IMR-90 (cell line): ENCODE measurements at regions not wholly inside any gene's neighbourhood (a gene's known extent, or its start where the extent isn't known, plus 50 kb on each side); places are given as distances from the start of the nearest gene placed in this dataset.

Source experiments
- ATAC-seq: fragments of 200-7000 bp; cut with Tn5 transposase; 2 replicates; pipeline ENCODE4 v1.9.1; 2020; ENCODE audit warnings: low read depth, mild to moderate bottlenecking, moderate library complexity
- BruUV-seq: library from RNA; stranded (reverse); fragments of 400-500 nt; replicated peaks from 2 replicates; lab custom pipeline; 2021; lab: Mats Ljungman, UMichigan
- CTCF ChIA-PET: fragments of 300-600 bp; formaldehyde crosslinking; extraction: SDS; loops from one replicate; lab custom pipeline; 2021; ENCODE audit warnings: antibody characterized with exemption; lab: Yijun Ruan, JAX
- POLR2A ChIA-PET: fragments of 300-600 bp; sonication (Branson Sonifier 250); formaldehyde crosslinking; loops from one replicate; lab custom pipeline; 2022; ENCODE audit warnings: antibody characterized with exemption; ENCODE audit not compliant: unreplicated experiment; lab: Charles Lee
- DNase-seq: peaks from one replicate; pipeline ENCODE4 v3.0.0; 2013
- H2AFZ ChIP-seq: replicated peaks from 2 replicates; pipeline ENCODE3; 2013; ENCODE audit warnings: low read length, mild to moderate bottlenecking; ENCODE audit not compliant: poor library complexity
- H2AK5ac ChIP-seq: 2 replicates; pipeline ENCODE4 v1.6.1; 2013; ENCODE audit warnings: low read depth, low read length, inconsistent platforms
- H2AK9ac ChIP-seq: replicated peaks from 2 replicates; pipeline ENCODE3; 2013; ENCODE audit warnings: mild to moderate bottlenecking, low read depth, low read length, moderate library complexity; ENCODE audit not compliant: poor library complexity
- H2BK120ac ChIP-seq: 2 replicates; pipeline ENCODE4 v1.6.1; 2013; ENCODE audit warnings: low read depth, low read length, inconsistent platforms
- H2BK15ac ChIP-seq: 3 replicates; pipeline ENCODE4 v1.6.1; 2013; ENCODE audit warnings: low read depth, low read length, inconsistent platforms
- H2BK20ac ChIP-seq: 2 replicates; pipeline ENCODE4 v1.6.1; 2013; ENCODE audit warnings: low read depth, mild to moderate bottlenecking, inconsistent platforms, low read length, moderate library complexity
- H2BK5ac ChIP-seq: 2 replicates; pipeline ENCODE4 v1.6.1; 2013; ENCODE audit warnings: mild to moderate bottlenecking, low read depth, low read length, inconsistent platforms; ENCODE audit not compliant: poor library complexity, severe bottlenecking
- H3K14ac ChIP-seq: replicated peaks from 2 replicates; pipeline ENCODE4 v1.6.1; 2013; ENCODE audit warnings: low read depth, low read length, inconsistent platforms
- H3K18ac ChIP-seq: 2 replicates; pipeline ENCODE4 v1.6.1; 2013; ENCODE audit warnings: low read depth, low read length, control low read depth
- H3K23ac ChIP-seq: 2 replicates; pipeline ENCODE4 v1.6.1; 2013; ENCODE audit warnings: low read depth, low read length, inconsistent platforms
- H3K27ac ChIP-seq: 2 replicates; pipeline ENCODE4 v1.5.1; 2013; ENCODE audit warnings: mild to moderate bottlenecking, control low read depth, low read length; ENCODE audit not compliant: insufficient read depth
- H3K27me3 ChIP-seq: 2 replicates; pipeline ENCODE4 v1.6.1; 2013; ENCODE audit warnings: low read length; ENCODE audit not compliant: control insufficient read depth, insufficient read depth
- H3K36me3 ChIP-seq: 2 replicates; pipeline ENCODE4 v1.6.1; 2013; ENCODE audit warnings: low read length, mixed read lengths; ENCODE audit not compliant: control insufficient read depth, insufficient read depth
- H3K4ac ChIP-seq: 2 replicates; pipeline ENCODE4 v1.6.1; 2013; ENCODE audit warnings: low read depth, low read length, inconsistent platforms
- H3K4me1 ChIP-seq: 2 replicates; pipeline ENCODE4 v1.6.1; 2013; ENCODE audit warnings: low read length, mixed read lengths; ENCODE audit not compliant: control insufficient read depth, insufficient read depth
- H3K4me2 ChIP-seq: 2 replicates; pipeline ENCODE4 v1.6.1; 2013; ENCODE audit warnings: low read depth, mild to moderate bottlenecking, control low read depth, low read length, moderate library complexity
- H3K4me3 ChIP-seq: 2 replicates; pipeline ENCODE4 v1.5.1; 2013; ENCODE audit warnings: low read depth, mild to moderate bottlenecking, control low read depth, low read length, moderate library complexity; ENCODE audit not compliant: insufficient read depth
- H3K56ac ChIP-seq: 2 replicates; pipeline ENCODE4 v1.6.1; 2013; ENCODE audit warnings: low read length, inconsistent platforms; ENCODE audit not compliant: insufficient read depth; ENCODE audit errors: extremely low read depth
- H3K79me1 ChIP-seq, 2 experiments: 2 replicates each; pipeline ENCODE4 v1.6.1; 2013; ENCODE audit warnings: low read length in 2 of 2, inconsistent platforms in 1 of 2, low read depth in 1 of 2
- H3K9ac ChIP-seq: 2 replicates; pipeline ENCODE4 v1.6.1; 2013; ENCODE audit warnings: low read depth, low read length, control low read depth
- H3K9me1 ChIP-seq: 2 replicates; pipeline ENCODE4 v1.6.1; 2013; ENCODE audit warnings: low read length, inconsistent platforms; ENCODE audit not compliant: insufficient read depth
- H3K9me3 ChIP-seq: 2 replicates; pipeline ENCODE4 v1.6.1; 2013; ENCODE audit warnings: low read length; ENCODE audit not compliant: control insufficient read depth, insufficient read depth
- H4K20me1 ChIP-seq: 2 replicates; pipeline ENCODE4 v1.6.1; 2013; ENCODE audit warnings: low read length, inconsistent platforms; ENCODE audit not compliant: insufficient read depth
- H4K5ac ChIP-seq: 2 replicates; pipeline ENCODE4 v1.6.1; 2013; ENCODE audit warnings: mild to moderate bottlenecking, low read depth, low read length, control low read depth
- H4K8ac ChIP-seq, 2 experiments: 2 replicates each; pipeline ENCODE4 v1.6.1; 2013; ENCODE audit warnings: low read depth in 2 of 2, low read length in 2 of 2, control low read depth in 1 of 2, inconsistent platforms in 1 of 2
- H4K91ac ChIP-seq: 2 replicates; pipeline ENCODE4 v1.6.1; 2013; ENCODE audit warnings: low read depth, low read length, inconsistent platforms; ENCODE audit not compliant: insufficient read depth
- NFE2L2 ChIP-seq: fragments of 150-350 bp; IDR thresholded peaks from 2 replicates; pipeline ENCODE4 v1.6.1; 2016; ENCODE audit warnings: low read depth, mild to moderate bottlenecking, low read length
- POLR2A ChIP-seq: IDR thresholded peaks from 2 replicates; pipeline ENCODE4 v1.6.1; 2012; ENCODE audit warnings: mild to moderate bottlenecking, low read depth, low read length
- WGBS, 2 experiments: methylation state at CpG; one replicate each; pipeline versions ENCODE4 v1.1.5 to v1.1.7; 2013; ENCODE audit warnings: missing lambda C conversion rate in 2 of 2; ENCODE audit not compliant: insufficient read length in 1 of 2; ENCODE audit errors: extremely low coverage in 2 of 2; 5-methylcytosine and 5-hydroxymethylcytosine counted together
- dilution Hi-C: fragments of 300-500 bp; cut with HindIII; formaldehyde crosslinking; loops from one replicate; pipeline ENCODE4 v1.14.3; 2018; ENCODE audit warnings: low sequenced_read_pairs; ENCODE audit not compliant: unreplicated experiment
- in situ Hi-C: fragments of 300-500 bp; cut with MboI; formaldehyde crosslinking; loops from 3 replicates; pipeline ENCODE4 v1.14.3; 2019; ENCODE audit warnings: low sequenced_read_pairs, inconsistent platforms, mixed read lengths
- intact Hi-C: fragments of 100-400 bp; cut with micrococcal nuclease; formaldehyde crosslinking; loops from 2 replicates; pipeline ENCODE4 v1.10.0; 2022

DNA sequence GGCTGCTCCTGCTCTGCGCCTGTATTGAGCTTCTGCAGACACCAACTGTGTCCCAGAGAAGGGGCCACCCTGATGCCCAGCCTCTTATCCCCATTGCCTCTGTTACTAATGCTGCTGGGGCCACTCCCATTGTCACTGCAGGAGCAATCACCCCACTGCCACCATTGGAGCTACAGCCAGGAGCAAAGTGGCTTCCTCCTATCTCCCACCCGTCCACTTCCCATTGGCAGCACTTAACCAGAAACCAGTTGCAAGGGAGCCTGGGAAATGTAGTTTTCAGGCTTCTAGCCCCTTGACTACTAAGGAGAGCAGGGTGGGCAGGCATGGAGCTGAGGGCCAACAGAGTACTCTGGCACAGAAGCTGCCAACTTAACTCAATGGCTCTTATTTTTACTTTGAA lies 55.9 kb upstream of the KLF13 start:
- WGBS, 2 experiments = 60% methylated on average over 1 of the region's 2 CpGs; no CpG with 5 or more reads in 1 of the 2 experiments
- no TSS peak for BruUV-seq
- CTCF ChIA-PET = no interaction called here
- H3K9ac ChIP-seq = no peak overlapping the region
- no peak overlapping the region for H2BK15ac ChIP-seq
- no peaks in the 10 kb centered on the region for H3K9me3 ChIP-seq
- no peak overlapping the region for H4K8ac ChIP-seq
- H3K9me1 ChIP-seq = no peaks in the 10 kb centered on the region
- H2BK20ac ChIP-seq = no peak overlapping the region
- H3K27ac ChIP-seq = no peak overlapping the region
- DNase-seq = no peak
- H3K14ac ChIP-seq = no peak overlapping the region
- H3K36me3 ChIP-seq = no peaks in the 10 kb centered on the region
- peaks cover 4% of the 10 kb centered on the region; the same call in 1 of the 2 replicates for H3K27me3 ChIP-seq
- H3K23ac ChIP-seq = no peak overlapping the region
- H2AFZ ChIP-seq = no peak overlapping the region
- intact Hi-C loops = no loop called here
- no peak overlapping the region for H2BK5ac ChIP-seq
- no peak overlapping the region for H2BK120ac ChIP-seq
- H3K4me3 ChIP-seq = no peak overlapping the region
- no peak overlapping the region for H4K91ac ChIP-seq
- in situ Hi-C loops = no loop called here
- H3K4ac ChIP-seq = no peak overlapping the region
- H3K79me1 ChIP-seq = no peaks in the 10 kb centered on the region
- TF ChIP-seq POLR2A = no peak
- no peak for TF ChIP-seq NFE2L2
- H3K18ac ChIP-seq = no peak overlapping the region
- H4K20me1 ChIP-seq = no peaks in the 10 kb centered on the region
- H4K5ac ChIP-seq = no peak overlapping the region
- no peak overlapping the region for H2AK5ac ChIP-seq
- H2AK9ac ChIP-seq = no peak overlapping the region
- dilution Hi-C loops = no loop called here
- ATAC-seq = no peak
- H3K4me2 ChIP-seq = no peak overlapping the region
- H3K56ac ChIP-seq = no peak overlapping the region
- H3K4me1 ChIP-seq = no peaks in the 10 kb centered on the region
- POLR2A ChIA-PET = no interaction called here
